DMS53 treated with DMSO at 0.1 percent for 48 hours (cell line): ENCODE measurements at regions not wholly inside any gene's neighbourhood (a gene's known extent, or its start where the extent isn't known, plus 50 kb on each side); places are given as distances from the start of the nearest gene placed in this dataset.
A peak's percentile ranks its signal among the peaks of the same experiment; 100 is the strongest.

Experiments used
- DNase-seq: peaks from one replicate; lab custom pipeline; 2025; ENCODE audit not compliant: unreplicated experiment; lab: John Stamatoyannopoulos, UW

DNA sequence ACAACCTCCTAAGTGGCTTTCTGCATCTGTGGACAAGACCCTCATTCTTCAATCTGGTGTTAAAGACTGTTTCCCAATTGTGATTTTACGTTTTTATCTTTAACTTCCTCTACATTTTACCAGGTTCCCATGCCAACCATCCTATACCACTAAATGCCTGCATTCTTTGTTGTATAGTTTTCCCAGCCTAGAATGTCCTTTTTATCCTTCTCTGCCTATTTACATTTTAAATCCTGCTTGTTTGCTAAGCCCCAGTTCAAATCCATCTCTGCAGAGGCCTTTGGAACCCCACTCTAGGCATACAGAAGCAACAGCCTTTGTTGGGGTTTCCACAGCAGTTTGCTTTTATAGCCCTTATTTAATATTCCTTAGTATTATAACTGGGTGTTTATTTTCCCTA, 325.1 kb upstream of the DDHD1 start:
- DNase-seq = no peak

DNA sequence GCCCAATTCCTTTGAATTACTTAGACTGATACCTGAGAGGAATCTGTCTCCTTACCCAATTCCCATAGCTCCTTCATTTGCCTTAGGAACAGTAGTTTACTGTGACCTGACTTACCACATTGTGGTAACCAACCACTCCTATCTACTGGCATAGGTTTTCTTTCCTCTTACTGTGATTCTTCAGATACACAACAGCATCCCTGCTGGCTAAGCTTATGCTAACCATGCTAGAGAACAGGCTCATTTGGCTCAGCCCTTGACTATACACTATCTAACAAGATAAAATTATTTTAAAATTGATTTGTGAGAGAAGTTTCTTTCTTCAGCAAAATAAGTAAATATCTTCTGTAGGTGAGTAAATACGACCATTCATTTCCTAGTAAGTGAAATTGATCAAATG, 320.4 kb upstream of the DDHD1 start:
- DNase-seq = no peak

GRCh38 chr14:53472306-53472705, 319.2 kb upstream of the DDHD1 start:
- no peak for DNase-seq

- no peak for DNase-seq
Measured at GRCh38 chr14:53470351-53471043, 317.4 kb upstream of the DDHD1 start.

GRCh38 chr14:53468876-53469275, 315.8 kb upstream of the DDHD1 start:
- DNase-seq = no peak

GRCh38 chr14:53464376-53464775, 311.3 kb upstream of the DDHD1 start:
- DNase-seq = no peak

DNA sequence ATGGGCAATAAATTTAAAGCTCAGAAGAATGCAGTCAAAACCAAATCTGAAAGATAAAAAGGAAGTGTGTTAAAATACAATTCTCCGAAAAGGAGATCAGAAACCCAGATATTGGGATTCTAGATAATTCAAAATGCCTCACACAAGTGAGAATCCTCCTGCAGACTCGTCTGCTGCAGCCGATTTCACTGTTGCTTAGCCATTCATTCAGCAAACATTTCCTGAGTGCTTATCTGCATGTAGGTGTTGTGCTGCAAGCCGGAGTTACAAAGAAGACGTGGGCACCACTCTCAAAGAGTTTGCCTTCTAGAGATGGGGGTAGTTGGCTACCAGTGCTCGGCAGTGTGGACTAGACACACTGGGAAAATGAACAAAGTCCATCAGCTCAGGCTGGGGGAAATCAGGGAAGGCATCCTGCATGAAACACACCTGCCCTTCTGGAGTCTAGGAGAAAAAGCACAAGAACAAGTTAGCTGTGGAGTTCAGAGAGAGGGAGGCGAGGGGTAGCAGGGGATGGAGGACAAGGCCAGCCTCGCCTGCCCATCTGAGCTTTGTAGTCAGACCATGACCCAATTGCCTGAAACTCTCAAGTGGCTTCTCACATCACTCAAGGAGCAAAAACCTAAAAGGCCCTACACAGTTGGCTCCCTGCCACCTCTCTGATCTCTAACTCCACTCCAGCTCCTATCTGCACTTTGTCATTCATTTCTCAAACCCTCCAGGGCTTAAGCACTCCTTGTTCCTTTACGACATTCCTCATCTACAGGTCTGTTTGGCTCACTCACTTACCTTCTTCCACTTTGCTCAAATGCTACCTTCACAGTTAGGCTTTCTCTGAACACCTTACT, 310.0 kb upstream of the DDHD1 start:
- DNase-seq = no peak

- no peak for DNase-seq
Measured at GRCh38 chr14:53461858-53462257, 308.7 kb upstream of the DDHD1 start.

- no peak for DNase-seq
Measured at GRCh38 chr14:53460544-53460943, 307.4 kb upstream of the DDHD1 start.

DNA sequence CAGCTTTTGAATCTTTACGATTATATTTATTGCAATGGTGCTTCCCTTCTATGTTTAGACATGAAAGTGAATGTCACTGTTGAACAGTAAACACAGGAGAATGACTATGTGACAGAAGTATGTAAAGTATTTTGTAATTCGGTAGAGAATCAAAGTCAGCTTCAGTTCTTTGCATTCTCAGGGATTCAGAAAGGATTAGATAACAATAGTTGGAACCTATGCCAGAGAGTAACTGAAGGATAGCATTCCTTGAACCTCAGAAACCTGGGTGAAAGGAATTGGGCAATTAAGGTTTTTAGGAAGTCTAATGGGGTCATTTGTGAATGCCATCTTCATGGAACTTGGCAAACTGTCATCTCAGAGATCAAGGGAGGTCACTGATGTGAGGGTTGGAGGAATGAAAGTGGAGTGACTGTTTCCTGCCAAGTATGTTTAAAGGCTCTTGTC, 305.3 kb upstream of the DDHD1 start:
- no peak for DNase-seq

DNA sequence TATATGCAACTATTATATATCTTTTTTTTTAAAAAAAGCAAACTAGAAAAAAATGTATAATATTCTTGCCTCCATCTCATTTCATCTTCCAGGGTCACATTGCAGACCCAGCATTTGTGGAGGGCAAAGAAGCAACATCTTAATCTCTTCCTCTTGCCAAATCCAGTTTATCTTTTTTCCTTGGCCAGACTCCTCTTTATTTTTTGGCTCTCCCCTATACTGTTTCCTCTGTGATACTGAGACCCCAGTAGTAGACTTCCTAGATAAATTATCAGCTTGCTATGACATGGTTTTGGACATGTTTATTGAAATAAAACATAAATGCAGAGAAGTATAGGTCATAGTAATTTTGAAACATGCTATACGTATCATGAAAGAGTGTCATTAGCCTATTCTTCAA, 303.8 kb upstream of the DDHD1 start:
- no peak for DNase-seq

DNA sequence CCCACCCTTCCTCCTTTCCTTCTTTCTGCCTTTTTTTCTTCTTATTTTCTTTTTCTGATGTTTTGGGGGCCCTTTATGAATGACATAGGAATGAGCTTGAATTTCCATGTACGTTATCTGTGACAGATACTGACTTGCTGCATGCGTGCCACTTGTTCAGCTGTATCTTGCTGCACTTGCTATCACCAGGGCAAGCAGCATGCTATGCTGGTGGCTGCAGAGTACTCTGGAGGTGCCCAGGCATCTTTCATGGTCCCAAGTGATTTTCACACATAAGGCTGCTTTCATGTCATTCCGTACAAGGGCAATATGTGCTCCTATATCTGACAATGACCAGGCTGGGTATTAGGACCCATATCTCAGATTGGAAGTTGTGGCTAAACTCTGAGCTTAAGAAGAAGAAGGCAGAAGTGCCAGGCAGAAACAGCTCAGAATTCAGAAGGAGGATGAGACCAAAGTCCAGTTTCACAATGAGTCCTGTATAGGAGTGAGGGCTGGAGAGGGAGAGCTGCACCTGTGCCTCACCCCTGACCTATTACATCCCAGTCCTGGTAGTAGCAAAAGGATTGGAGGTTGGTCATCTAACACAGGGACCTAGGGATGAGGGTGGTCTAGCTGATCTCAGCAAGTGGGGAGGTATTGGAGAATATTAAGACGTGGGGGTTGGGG, 299.0 kb upstream of the DDHD1 start:
- no peak for DNase-seq

- peak; percentile 39 for DNase-seq
Measured at GRCh38 chr14:53450871-53451270, 297.7 kb upstream of the DDHD1 start.

DNA sequence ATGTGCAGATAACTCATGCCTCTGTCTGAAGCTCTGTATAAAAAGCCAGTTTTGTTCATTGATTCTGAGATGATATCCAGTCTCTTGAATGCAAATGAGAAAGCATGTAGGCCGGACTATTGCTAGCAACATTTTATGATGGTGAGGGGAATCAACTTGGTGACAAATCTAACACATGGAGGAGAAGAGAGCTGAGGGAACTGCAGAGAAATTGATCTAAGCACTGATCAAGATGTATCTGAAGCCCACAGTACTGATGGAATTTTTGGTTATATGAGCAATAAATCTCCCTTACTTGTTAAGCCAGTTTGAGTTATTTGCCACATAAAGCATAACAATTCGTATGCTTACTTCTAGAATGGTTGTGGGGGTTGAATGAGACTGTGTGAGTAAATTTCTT, 295.6 kb upstream of the DDHD1 start:
- DNase-seq = no peak

DNA sequence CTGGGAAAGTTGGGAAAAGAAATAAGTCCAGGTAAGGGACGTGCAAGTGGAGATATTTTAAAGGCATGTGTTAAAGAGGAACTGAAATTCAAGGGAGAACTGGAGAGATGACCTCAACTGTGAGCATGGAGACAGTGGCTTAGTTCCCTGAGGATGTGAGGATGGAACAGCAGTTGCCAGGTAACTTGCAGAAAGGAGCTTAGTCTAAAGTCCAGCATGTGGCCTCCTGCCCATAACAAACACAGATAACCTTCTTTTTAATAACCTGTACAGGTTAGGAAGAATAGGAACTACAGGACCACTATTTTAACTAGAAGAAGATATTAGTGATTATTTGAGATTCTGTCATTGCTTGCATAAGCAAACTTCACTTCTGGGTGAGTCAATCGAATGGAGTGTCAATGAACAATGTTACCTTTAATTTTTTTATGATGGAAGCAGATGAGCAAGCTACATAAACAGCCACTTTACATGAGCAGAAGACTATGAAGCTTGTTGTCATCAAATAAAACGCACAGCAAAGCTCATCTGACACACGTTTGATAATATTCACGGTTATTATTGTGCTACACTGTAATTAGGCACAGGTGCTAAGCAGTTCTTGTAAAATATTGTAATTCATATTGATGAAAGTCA, 291.7 kb upstream of the DDHD1 start:
- no peak for DNase-seq

DNA sequence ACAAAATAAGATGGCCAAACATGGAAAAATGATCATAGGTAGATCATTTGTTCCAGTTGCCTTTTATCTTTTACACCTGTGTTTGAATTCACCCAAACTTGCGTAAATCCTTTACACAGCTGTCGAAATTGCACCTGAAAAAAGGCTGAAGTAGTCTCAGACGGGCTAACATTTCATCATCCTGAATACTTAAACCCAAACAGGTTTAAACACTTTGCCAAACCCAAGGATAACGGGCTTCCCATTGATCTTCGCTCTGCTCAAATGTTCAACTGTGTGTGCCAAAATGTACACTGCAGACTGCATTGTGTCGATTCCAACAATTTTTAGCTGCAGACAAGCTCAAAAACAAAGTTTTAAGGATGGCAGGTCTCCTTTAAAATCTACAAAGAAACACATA, 288.7 kb upstream of the DDHD1 start:
- DNase-seq = no peak

- DNase-seq = no peak
Measured at GRCh38 chr14:53437858-53438257, 284.7 kb upstream of the DDHD1 start.

DNA sequence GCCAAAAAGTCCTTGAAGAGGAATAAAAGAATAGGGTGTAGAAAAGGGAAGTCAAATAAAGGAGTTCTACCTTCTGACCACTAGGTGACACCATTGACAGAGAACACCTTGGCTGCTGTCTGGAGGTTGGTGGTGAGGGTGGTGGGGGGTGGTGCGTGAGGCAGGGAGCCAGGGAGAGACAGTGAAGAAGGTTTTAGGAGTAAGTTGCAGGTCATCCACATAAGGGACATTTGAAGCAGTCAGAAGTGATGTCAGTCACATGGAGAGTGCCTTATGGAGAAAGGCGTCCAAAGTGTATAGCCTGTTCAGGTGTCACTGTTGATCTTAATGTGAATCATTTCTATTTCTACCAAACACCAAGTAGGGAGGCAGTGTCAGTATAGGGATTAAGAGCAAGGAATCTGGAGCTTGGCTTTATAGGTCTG, 279.3 kb upstream of the DDHD1 start:
- DNase-seq = peak; percentile 24

DNA sequence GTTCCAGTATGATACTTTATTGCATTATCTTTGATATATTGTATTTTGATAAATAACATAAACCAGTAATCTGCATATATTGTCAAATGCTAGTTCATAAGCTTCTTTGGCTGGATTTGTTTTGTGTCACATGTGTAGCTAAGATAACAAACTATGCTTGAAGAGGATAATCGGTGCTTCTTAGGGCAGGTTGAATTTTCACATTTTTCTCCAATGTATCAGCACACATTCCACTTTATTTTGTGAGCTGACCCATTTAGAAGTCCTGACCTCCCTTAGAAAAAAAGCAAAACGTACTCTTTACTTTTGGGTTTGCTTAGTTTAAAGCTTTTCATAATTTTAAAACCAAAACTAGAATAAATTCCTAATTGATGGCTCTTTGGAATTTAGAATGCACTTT, 277.7 kb upstream of the DDHD1 start:
- no peak for DNase-seq

DNA sequence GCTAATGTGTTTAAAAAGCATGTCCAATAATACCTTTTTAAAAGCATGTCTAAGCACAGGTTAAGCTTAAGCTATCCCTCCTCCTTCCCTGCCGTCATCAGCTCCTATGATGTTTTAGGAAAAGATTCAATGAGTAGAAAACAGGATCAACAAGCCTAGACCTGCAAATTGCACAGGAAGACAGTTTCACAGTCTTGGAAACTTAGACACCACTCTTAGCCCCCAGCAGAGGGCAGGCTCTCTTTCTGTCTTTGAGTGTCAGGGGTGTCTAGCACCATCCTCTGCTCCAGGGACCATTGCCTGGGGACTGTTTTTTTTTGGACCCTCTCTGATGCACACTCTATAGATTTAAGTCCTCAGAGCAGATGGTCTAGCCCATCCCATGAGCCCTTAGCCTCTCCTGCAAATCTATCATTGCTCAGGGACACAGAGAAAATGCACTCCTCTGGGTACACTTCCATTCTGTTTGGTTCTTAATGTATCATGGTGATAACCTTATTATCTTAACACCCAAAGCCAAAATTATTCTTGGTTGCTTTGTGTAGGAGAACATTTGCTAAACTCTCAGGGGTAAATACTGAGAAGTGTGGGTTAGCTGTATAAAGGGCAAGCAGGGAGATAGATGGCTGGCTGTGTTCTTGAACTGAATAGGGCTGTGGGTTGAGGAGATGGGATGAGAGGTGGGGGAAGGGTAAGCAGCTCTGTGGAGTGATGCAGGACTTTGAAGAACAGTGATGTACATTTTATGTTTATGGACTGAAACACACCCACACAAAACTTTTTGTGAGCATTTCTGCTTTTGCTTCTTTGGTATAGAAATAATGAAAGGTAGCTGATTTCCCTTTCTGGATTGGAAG, 259.9 kb upstream of the DDHD1 start:
- DNase-seq = no peak

- DNase-seq = no peak
Measured at GRCh38 chr14:53411125-53411524, 258.0 kb upstream of the DDHD1 start.
